ENCODE measurements at regions not wholly inside any gene's neighbourhood (a gene's known extent, or its start where the extent isn't known, plus 50 kb on each side); places are given as distances from the start of the nearest gene placed in this dataset.

- Histone ChIP-seq H3K27me3 (ENCODE audit: control insufficient read depth in 1 of 2, insufficient read depth in 2 of 2, low read length in 2 of 2) (no peaks in the 10 kb centered on the region), H3K9me3 (ENCODE audit: control insufficient read depth in 1 of 2, insufficient read depth in 1 of 2, low read length in 2 of 2) (no peaks in the 10 kb centered on the region), H3K4me1 (ENCODE audit: insufficient read depth, low read length) (no peaks in the 10 kb centered on the region), H3K4me3 (ENCODE audit: low read length) (no peak overlapping the region), H3K27ac (ENCODE audit: low read depth in 1 of 2, low read length in 2 of 2) (no peak overlapping the region), H3K36me3 (ENCODE audit: insufficient read depth, low read length) (no peaks in the 10 kb centered on the region)
- DNase-seq (no peak), ATAC-seq (ENCODE audit: poor library complexity) (no peak)
- POLR2A ChIA-PET = no interaction called here
- no peaks in the 10 kb centered on the region for H3K4me1 Mint-ChIP-seq (ENCODE audit: low read depth)
- CTCF ChIA-PET = no interaction called here
- intact Hi-C loops (cut with DNase I, micrococcal nuclease) = no loop called here
- TF ChIP-seq, protein P1, sequence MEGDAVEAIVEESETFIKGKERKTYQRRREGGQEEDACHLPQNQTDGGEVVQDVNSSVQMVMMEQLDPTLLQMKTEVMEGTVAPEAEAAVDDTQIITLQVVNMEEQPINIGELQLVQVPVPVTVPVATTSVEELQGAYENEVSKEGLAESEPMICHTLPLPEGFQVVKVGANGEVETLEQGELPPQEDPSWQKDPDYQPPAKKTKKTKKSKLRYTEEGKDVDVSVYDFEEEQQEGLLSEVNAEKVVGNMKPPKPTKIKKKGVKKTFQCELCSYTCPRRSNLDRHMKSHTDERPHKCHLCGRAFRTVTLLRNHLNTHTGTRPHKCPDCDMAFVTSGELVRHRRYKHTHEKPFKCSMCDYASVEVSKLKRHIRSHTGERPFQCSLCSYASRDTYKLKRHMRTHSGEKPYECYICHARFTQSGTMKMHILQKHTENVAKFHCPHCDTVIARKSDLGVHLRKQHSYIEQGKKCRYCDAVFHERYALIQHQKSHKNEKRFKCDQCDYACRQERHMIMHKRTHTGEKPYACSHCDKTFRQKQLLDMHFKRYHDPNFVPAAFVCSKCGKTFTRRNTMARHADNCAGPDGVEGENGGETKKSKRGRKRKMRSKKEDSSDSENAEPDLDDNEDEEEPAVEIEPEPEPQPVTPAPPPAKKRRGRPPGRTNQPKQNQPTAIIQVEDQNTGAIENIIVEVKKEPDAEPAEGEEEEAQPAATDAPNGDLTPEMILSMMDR (IDR thresholded peaks at IDR 0.05) = no peak
- H3K4me3 Mint-ChIP-seq = no peak overlapping the region
- H3K36me3 Mint-ChIP-seq (ENCODE audit: low read depth) = no peaks in the 10 kb centered on the region
- H3K9me3 Mint-ChIP-seq = peaks cover 2% of the 10 kb centered on the region
- H3K27me3 Mint-ChIP-seq = no peaks in the 10 kb centered on the region
- no peak overlapping the region for H3K27ac Mint-ChIP-seq
Observed at GRCh38 chrX:140393507-140393906, 111.4 kb downstream of the SOX3 start.

DNA sequence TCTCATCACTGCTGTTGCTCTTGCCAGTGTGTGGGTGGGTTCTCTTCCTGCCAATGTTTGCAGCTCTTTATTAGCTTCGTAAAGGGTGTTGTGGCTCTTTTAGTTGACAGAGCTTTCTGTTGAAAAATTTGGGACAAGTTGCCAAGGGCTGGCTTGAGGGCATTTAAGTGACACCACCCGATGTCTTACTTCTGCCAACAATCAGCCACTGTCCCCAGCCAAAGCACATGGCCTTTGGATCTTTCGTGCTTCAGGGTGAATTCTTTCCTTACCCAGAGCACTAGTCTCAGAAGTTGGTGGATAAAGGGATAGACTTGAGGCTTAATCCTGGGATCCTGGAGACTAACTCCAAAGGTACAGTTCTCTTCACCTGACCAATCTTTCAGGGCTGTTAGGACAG, 113.6 kb downstream of the SOX3 start:
- no peaks in the 10 kb centered on the region for H3K27me3 ChIP-seq (ENCODE audit: control insufficient read depth in 1 of 2, insufficient read depth in 2 of 2, low read length in 2 of 2)
- no peak overlapping the region for H3K4me3 ChIP-seq (ENCODE audit: low read length)
- ChIA-PET CTCF (no interaction called here), POLR2A (no interaction called here)
- intact Hi-C loops (cut with DNase I, micrococcal nuclease) = no loop called here
- DNase-seq (no peak), ATAC-seq (ENCODE audit: poor library complexity) (no peak)
- Mint-ChIP-seq H3K27me3 (no peaks in the 10 kb centered on the region), H3K36me3 (ENCODE audit: low read depth) (no peaks in the 10 kb centered on the region), H3K4me1 (ENCODE audit: low read depth) (no peaks in the 10 kb centered on the region), H3K4me3 (no peak overlapping the region), H3K27ac (no peak overlapping the region), H3K9me3 (no peaks in the 10 kb centered on the region)
- H3K36me3 ChIP-seq (ENCODE audit: insufficient read depth, low read length) = no peaks in the 10 kb centered on the region
- no peaks in the 10 kb centered on the region for H3K9me3 ChIP-seq (ENCODE audit: control insufficient read depth in 1 of 2, insufficient read depth in 1 of 2, low read length in 2 of 2)
- TF ChIP-seq, protein P1 (IDR thresholded peaks at IDR 0.05) = no peak
- no peaks in the 10 kb centered on the region for H3K4me1 ChIP-seq (ENCODE audit: insufficient read depth, low read length)
- no peak overlapping the region for H3K27ac ChIP-seq (ENCODE audit: low read depth in 1 of 2, low read length in 2 of 2)

DNA sequence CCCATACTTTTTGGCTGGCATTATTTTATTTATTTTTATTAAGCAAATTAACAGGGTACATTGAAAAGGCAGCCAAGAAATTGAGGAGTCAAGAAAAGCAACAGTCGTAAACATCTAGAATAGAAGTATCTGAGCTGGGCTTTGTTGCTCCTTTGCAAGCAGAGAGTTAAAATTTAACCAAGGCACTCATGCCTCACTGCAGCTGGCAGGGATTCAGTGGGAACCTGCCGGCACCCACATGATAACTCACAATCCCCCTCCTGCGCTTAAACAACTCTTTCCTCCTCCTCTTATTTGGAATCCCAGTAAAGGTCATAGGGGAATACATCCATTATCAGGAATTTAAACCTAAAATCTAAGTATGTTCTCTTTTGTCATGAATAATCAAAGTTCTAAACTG, 115.5 kb downstream of the SOX3 start:
- H3K4me1 Mint-ChIP-seq (ENCODE audit: low read depth) = no peaks in the 10 kb centered on the region
- Histone ChIP-seq H3K9me3 (ENCODE audit: control insufficient read depth in 1 of 2, insufficient read depth in 1 of 2, low read length in 2 of 2) (no peaks in the 10 kb centered on the region), H3K4me1 (ENCODE audit: insufficient read depth, low read length) (no peaks in the 10 kb centered on the region), H3K27me3 (ENCODE audit: control insufficient read depth in 1 of 2, insufficient read depth in 2 of 2, low read length in 2 of 2) (no peaks in the 10 kb centered on the region), H3K4me3 (ENCODE audit: low read length) (no peak overlapping the region), H3K27ac (ENCODE audit: low read depth in 1 of 2, low read length in 2 of 2) (no peak overlapping the region), H3K36me3 (ENCODE audit: insufficient read depth, low read length) (no peaks in the 10 kb centered on the region)
- ATAC-seq (ENCODE audit: poor library complexity) = no peak
- H3K36me3 Mint-ChIP-seq (ENCODE audit: low read depth) = no peaks in the 10 kb centered on the region
- ChIA-PET CTCF (no interaction called here), POLR2A (no interaction called here)
- no peaks in the 10 kb centered on the region for H3K9me3 Mint-ChIP-seq
- no peaks in the 10 kb centered on the region for H3K27me3 Mint-ChIP-seq
- TF ChIP-seq, protein P1 (IDR thresholded peaks at IDR 0.05) = no peak
- H3K27ac Mint-ChIP-seq = no peak overlapping the region
- intact Hi-C loops (cut with DNase I, micrococcal nuclease) = no loop called here
- H3K4me3 Mint-ChIP-seq = no peak overlapping the region
- no peak for DNase-seq
